ENCODE measurements at regions not wholly inside any gene's neighbourhood (a gene's known extent, or its start where the extent isn't known, plus 50 kb on each side); places are given as distances from the start of the nearest gene placed in this dataset.

DNA sequence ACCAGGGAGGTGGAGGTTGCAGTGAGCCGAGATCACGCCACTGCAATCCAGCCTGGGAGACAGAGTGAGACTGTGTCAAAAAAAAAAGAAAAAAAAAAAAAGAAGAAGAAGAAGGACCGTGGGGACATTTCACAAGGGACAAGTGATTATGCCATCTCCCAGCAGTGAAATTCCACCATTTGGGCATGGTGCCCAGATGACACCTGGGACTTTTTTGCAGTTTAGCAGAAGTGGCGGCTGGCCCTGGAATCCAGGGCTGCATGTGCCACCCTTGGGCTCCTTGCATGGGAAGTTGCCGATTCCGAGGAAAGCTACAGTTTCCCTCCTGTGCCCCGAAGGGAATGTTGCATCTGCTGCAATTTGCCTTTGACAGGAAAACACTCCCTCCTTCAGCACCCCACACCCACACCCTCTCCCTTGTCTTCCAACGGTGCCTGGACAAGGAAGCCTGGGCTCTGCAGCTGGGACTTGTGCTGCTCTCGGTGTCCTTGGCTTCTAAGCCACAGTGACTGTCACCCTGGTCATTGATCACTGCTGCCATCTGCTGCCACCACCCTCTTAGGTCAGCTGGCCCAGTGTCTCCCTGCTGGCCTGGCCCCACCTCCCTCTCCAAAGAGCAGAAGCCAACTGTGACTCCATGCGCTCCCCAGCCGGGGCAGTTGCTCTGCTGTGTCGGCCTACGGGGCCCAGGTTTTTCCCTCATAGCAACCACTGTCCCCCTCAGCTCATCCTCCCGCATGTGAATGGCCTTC lies 56.4 kb upstream of the LRRC30 start:
- Histone ChIP-seq H3K36me3 (replicated peaks in 1 of 2; ENCODE audit: control extremely low read depth in 1 of 2, control insufficient read depth in 1 of 2, extremely low read depth in 1 of 2, insufficient read depth in 2 of 2, low read length in 1 of 2) (no peaks in the 10 kb centered on the region), H3K79me2 (ENCODE audit: control insufficient read depth, insufficient read depth, low read length) (no peaks in the 10 kb centered on the region), H2AFZ (ENCODE audit: insufficient read depth, low read depth, low read length, poor library complexity, severe bottlenecking) (no peak overlapping the region), H3K4me1 (ENCODE audit: control insufficient read depth in 2 of 2, insufficient read depth in 2 of 2, low read length in 2 of 2) (no peaks in the 10 kb centered on the region), H3K27ac (ENCODE audit: low read length in 2 of 2) (no peak overlapping the region), H3K4me2 (replicated peaks; ENCODE audit: low read depth, low read length, poor library complexity, severe bottlenecking) (no peak overlapping the region), H3K9me3 (ENCODE audit: control extremely low read depth in 1 of 3, control insufficient read depth in 2 of 3, insufficient read depth in 1 of 3, low read length in 2 of 3) (peaks cover 0 to 9% (median 0%) of the 10 kb centered on the region in 3 donors), H3K9ac (ENCODE audit: low read length) (no peak overlapping the region), H3K27me3 (replicated peaks in 1 of 4; ENCODE audit: control extremely low read depth in 1 of 4, control insufficient read depth in 3 of 4, insufficient read depth in 4 of 4, low read length in 3 of 4) (no peaks in the 10 kb centered on the region), H4K20me1 (ENCODE audit: control insufficient read depth, insufficient read depth, low read length, poor library complexity, severe bottlenecking) (no peaks in the 10 kb centered on the region), H3K4me3 (ENCODE audit: control extremely low read depth in 1 of 5, extremely low read depth in 1 of 5, insufficient read depth in 1 of 5, low read depth in 2 of 5, low read length in 4 of 5) (no peak overlapping the region)
- ATAC-seq (ENCODE audit: low read depth) (no peak), DNase-seq (no peak)
- no peaks in the 10 kb centered on the region for H3K27me3 Mint-ChIP-seq
- no peaks in the 10 kb centered on the region for H3K4me1 Mint-ChIP-seq
- no peak overlapping the region for H3K27ac Mint-ChIP-seq
- H3K4me3 Mint-ChIP-seq, result no peak overlapping the region
- H3K9me3 Mint-ChIP-seq (ENCODE audit: insufficient read depth), result no peaks in the 10 kb centered on the region
- CTCF ChIA-PET, result no interaction called here
- intact Hi-C loops (cut with micrococcal nuclease), result no loop called here
- POLR2A ChIA-PET, result no interaction called here
- no peak for TF ChIP-seq EZH2 (IDR thresholded peaks at IDR 0.05; ENCODE audit: borderline replicate concordance, insufficient read depth, low read depth, low read length, poor library complexity, severe bottlenecking)
- TF ChIP-seq, protein P1, sequence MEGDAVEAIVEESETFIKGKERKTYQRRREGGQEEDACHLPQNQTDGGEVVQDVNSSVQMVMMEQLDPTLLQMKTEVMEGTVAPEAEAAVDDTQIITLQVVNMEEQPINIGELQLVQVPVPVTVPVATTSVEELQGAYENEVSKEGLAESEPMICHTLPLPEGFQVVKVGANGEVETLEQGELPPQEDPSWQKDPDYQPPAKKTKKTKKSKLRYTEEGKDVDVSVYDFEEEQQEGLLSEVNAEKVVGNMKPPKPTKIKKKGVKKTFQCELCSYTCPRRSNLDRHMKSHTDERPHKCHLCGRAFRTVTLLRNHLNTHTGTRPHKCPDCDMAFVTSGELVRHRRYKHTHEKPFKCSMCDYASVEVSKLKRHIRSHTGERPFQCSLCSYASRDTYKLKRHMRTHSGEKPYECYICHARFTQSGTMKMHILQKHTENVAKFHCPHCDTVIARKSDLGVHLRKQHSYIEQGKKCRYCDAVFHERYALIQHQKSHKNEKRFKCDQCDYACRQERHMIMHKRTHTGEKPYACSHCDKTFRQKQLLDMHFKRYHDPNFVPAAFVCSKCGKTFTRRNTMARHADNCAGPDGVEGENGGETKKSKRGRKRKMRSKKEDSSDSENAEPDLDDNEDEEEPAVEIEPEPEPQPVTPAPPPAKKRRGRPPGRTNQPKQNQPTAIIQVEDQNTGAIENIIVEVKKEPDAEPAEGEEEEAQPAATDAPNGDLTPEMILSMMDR (IDR thresholded peaks at IDR 0.05), result no peak
- WGBS (ENCODE audit: insufficient coverage), result 91% methylated on average over 12 of the region's 14 CpGs

DNA sequence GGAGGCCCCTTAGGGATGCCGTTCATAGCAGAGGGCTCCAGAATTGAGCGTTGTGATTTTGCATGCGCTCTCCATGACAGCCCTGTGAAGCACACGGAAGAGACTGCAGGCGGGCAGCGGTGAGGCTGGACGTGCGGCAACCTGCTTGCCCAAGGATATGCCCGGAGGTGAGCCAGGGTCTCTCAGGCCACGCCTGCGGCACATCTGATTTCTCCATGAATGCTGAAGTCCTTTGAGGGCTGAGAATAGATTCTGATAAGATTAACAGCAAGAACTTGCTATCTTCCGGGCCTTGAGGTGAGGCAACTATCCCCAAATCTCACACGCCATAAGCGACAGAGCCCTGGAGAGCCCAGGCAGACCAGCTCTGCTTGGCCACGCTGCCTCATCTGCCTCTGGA lies 55.6 kb upstream of the LAMA1 start:
- intact Hi-C loops (cut with micrococcal nuclease), result no loop called here
- TF ChIP-seq, protein P1 (IDR thresholded peaks at IDR 0.05), result no peak
- TF ChIP-seq EZH2 (IDR thresholded peaks at IDR 0.05; ENCODE audit: borderline replicate concordance, insufficient read depth, low read depth, low read length, poor library complexity, severe bottlenecking), result no peak
- no peak overlapping the region for H3K4me3 Mint-ChIP-seq
- H3K4me2 ChIP-seq (replicated peaks; ENCODE audit: low read depth, low read length, poor library complexity, severe bottlenecking), result no peak overlapping the region
- no peak overlapping the region for H3K27ac Mint-ChIP-seq
- CTCF ChIA-PET, result no interaction called here
- no peak overlapping the region for H2AFZ ChIP-seq (ENCODE audit: insufficient read depth, low read depth, low read length, poor library complexity, severe bottlenecking)
- H4K20me1 ChIP-seq (ENCODE audit: control insufficient read depth, insufficient read depth, low read length, poor library complexity, severe bottlenecking), result no peaks in the 10 kb centered on the region
- H3K4me3 ChIP-seq (ENCODE audit: control extremely low read depth in 1 of 5, extremely low read depth in 1 of 5, insufficient read depth in 1 of 5, low read depth in 2 of 5, low read length in 4 of 5), result no peak overlapping the region
- no peak overlapping the region for H3K9ac ChIP-seq (ENCODE audit: low read length)
- ATAC-seq (ENCODE audit: low read depth), result no peak
- no peaks in the 10 kb centered on the region for H3K9me3 Mint-ChIP-seq (ENCODE audit: insufficient read depth)
- H3K27me3 Mint-ChIP-seq, result no peaks in the 10 kb centered on the region
- no peaks in the 10 kb centered on the region for H3K27me3 ChIP-seq (replicated peaks in 1 of 4; ENCODE audit: control extremely low read depth in 1 of 4, control insufficient read depth in 3 of 4, insufficient read depth in 4 of 4, low read length in 3 of 4)
- POLR2A ChIA-PET, result no interaction called here
- H3K27ac ChIP-seq (ENCODE audit: low read length in 2 of 2), result no peak overlapping the region
- no peak for DNase-seq
- no peaks in the 10 kb centered on the region for H3K36me3 ChIP-seq (replicated peaks in 1 of 2; ENCODE audit: control extremely low read depth in 1 of 2, control insufficient read depth in 1 of 2, extremely low read depth in 1 of 2, insufficient read depth in 2 of 2, low read length in 1 of 2)
- WGBS (ENCODE audit: insufficient coverage), result 95% methylated on average over 15 of the region's 15 CpGs
- H3K9me3 ChIP-seq (ENCODE audit: control extremely low read depth in 1 of 3, control insufficient read depth in 2 of 3, insufficient read depth in 1 of 3, low read length in 2 of 3), result peaks cover 0 to 6% (median 0%) of the 10 kb centered on the region in 3 donors
- no peaks in the 10 kb centered on the region for H3K4me1 Mint-ChIP-seq
- no peaks in the 10 kb centered on the region for H3K4me1 ChIP-seq (ENCODE audit: control insufficient read depth in 2 of 2, insufficient read depth in 2 of 2, low read length in 2 of 2)
- no peaks in the 10 kb centered on the region for H3K79me2 ChIP-seq (ENCODE audit: control insufficient read depth, insufficient read depth, low read length)
